Activated naive CD8-positive, alpha-beta T cell treated with anti-CD3 and anti-CD28 coated beads, Interleukin-2, amount 10 ng/mL, durations not matched to agents 7 days and 5 days (primary cell): ENCODE measurements at regions not wholly inside any gene's neighbourhood (a gene's known extent, or its start where the extent isn't known, plus 50 kb on each side); places are given as distances from the start of the nearest gene placed in this dataset.

ENCODE experiments used
- ATAC-seq: fragments of 150-1000 bp; cut with Tn5 transposase; one replicate; pipeline ENCODE4 v1.10.0; 2021; ENCODE audit warnings: low read depth, moderate library complexity
- POLR2A ChIA-PET: fragments of 350-600 bp; sonication (Branson Sonifier 250); formaldehyde crosslinking; loops from one replicate; lab custom pipeline; 2021; ENCODE audit warnings: antibody characterized with exemption; lab: Charles Lee
- DNase-seq: peaks from one replicate; pipeline ENCODE4 v3.0.0; 2021
- H3K27ac Mint-ChIP-seq: one replicate; pipeline ENCODE4 v1.8.0; 2022; ENCODE audit warnings: mild to moderate bottlenecking, mixed read lengths
- H3K27me3 Mint-ChIP-seq: one replicate; pipeline ENCODE4 v1.8.0; 2022; ENCODE audit warnings: mild to moderate bottlenecking, moderate library complexity, mixed read lengths
- H3K36me3 Mint-ChIP-seq: one replicate; pipeline ENCODE4 v1.8.0; 2021; ENCODE audit warnings: mild to moderate bottlenecking, mixed read lengths
- H3K4me1 Mint-ChIP-seq: one replicate; pipeline ENCODE4 v1.8.0; 2021; ENCODE audit warnings: mixed read lengths
- H3K4me3 Mint-ChIP-seq: one replicate; pipeline ENCODE4 v1.8.0; 2022; ENCODE audit warnings: mild to moderate bottlenecking, moderate library complexity, mixed read lengths
- H3K9me3 Mint-ChIP-seq: one replicate; pipeline ENCODE4 v1.8.0; 2021; ENCODE audit warnings: mixed read lengths

- POLR2A ChIA-PET: no interaction called here
- no peak overlapping the region for H3K27ac Mint-ChIP-seq
- H3K4me3 Mint-ChIP-seq: no peak overlapping the region
- ATAC-seq (no peak), DNase-seq (no peak)
- no peaks in the 10 kb centered on the region for H3K36me3 Mint-ChIP-seq
- H3K27me3 Mint-ChIP-seq: peaks cover 6% of the 10 kb centered on the region
- H3K4me1 Mint-ChIP-seq: no peaks in the 10 kb centered on the region
- H3K9me3 Mint-ChIP-seq: peaks cover 4% of the 10 kb centered on the region
Measured at GRCh38 chr5:113652161-113652560, 138.7 kb downstream of the YTHDC2 start.

DNA sequence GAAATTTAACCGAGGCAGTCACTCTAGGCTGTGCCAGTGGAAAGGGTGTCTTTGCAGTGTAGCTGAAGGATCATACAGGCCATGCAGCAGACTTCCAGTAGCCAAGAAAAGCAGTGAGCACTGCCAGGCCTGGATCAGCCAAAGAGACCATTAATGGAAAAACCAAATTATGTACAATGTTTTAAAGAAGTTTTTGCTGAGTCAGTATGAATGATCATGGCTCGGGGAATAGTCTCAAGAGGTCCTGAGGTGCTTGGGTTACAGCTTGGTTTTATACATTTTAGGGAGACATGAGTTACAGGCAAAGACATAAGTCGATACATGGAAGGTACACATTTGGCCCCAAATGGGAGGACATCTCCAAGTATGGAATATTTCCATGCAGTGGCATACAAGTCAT is 141.3 kb downstream of the YTHDC2 start:
- Mint-ChIP-seq H3K4me1 (no peaks in the 10 kb centered on the region), H3K4me3 (no peak overlapping the region), H3K27ac (no peak overlapping the region), H3K36me3 (no peaks in the 10 kb centered on the region), H3K9me3 (peaks cover 3% of the 10 kb centered on the region), H3K27me3 (peaks cover 2% of the 10 kb centered on the region)
- POLR2A ChIA-PET: no interaction called here
- DNase-seq: no peak
- no peak for ATAC-seq

GRCh38 chr5:113660206-113660605 is 146.7 kb downstream of the YTHDC2 start:
- DNase-seq (no peak), ATAC-seq (no peak)
- H3K4me1 Mint-ChIP-seq: no peaks in the 10 kb centered on the region
- H3K36me3 Mint-ChIP-seq: no peaks in the 10 kb centered on the region
- no peak overlapping the region for H3K4me3 Mint-ChIP-seq
- peaks cover 13% of the 10 kb centered on the region for H3K27me3 Mint-ChIP-seq
- POLR2A ChIA-PET: no interaction called here
- no peaks in the 10 kb centered on the region for H3K9me3 Mint-ChIP-seq
- no peak overlapping the region for H3K27ac Mint-ChIP-seq

GRCh38 chr5:113660706-113661250 is 147.3 kb downstream of the YTHDC2 start:
- Mint-ChIP-seq H3K4me3 (no peak overlapping the region), H3K36me3 (no peaks in the 10 kb centered on the region), H3K9me3 (no peaks in the 10 kb centered on the region), H3K4me1 (no peaks in the 10 kb centered on the region), H3K27ac (no peak overlapping the region), H3K27me3 (peaks cover 13% of the 10 kb centered on the region)
- ATAC-seq: no peak
- POLR2A ChIA-PET: no interaction called here
- DNase-seq: no peak

DNA sequence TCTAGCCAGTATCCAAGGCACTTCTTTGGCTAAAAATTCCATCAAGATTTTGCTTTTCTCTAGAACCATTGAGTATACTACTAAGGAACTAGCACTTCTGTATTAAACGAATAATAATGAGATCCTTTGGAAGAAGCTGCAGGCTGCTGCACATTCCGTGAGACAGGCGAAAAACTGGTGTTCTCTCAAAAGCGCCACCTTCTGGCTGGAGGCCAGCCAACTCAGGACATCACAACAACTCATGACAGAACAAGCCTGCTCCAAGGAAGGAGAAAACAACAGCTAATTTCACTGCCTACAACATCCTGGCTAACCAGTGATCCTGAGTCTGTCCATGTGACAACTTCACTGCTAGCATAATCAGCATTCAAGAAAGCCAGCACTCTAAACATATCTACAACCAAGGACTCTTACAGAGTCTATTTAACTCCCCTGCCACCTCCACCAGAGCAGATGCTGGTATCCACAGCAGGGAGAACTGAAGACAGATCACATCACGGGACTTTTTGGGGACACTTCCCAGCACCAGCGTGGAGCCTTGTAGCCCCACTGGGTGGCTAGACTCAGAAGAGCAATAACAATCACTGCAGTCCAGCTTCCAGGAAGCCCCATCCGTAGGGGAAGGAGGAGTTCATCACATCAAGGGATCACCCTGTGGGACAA is 150.5 kb downstream of the YTHDC2 start:
- Mint-ChIP-seq H3K27ac (no peak overlapping the region), H3K4me3 (no peak overlapping the region), H3K27me3 (peaks cover 15% of the 10 kb centered on the region), H3K9me3 (no peaks in the 10 kb centered on the region), H3K4me1 (no peaks in the 10 kb centered on the region), H3K36me3 (no peaks in the 10 kb centered on the region)
- no peak for ATAC-seq
- POLR2A ChIA-PET: no interaction called here
- DNase-seq: peak; percentile 32

DNA sequence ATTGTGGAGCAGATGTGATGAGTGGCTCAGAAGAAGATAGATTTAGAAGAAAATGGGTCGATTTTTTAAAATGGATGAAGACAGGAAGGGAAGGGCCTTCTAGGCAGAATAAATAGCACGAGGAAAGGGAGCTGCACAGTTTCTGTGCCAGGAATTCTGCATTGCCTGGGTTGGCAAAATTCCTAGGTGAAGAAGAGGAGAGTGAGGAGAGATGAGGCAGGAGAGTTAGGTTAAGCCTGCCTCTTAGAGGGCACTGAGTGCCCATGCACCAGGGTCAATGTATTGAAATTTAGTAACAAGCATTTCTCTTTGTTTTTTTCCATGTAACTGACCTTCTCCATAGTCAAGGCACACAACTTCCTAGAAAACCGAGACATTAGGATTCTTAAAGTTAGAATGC is 159.5 kb downstream of the YTHDC2 start:
- Mint-ChIP-seq H3K9me3 (peaks cover 1% of the 10 kb centered on the region), H3K27ac (no peak overlapping the region), H3K36me3 (no peaks in the 10 kb centered on the region), H3K27me3 (peaks cover 7% of the 10 kb centered on the region), H3K4me3 (no peak overlapping the region), H3K4me1 (no peaks in the 10 kb centered on the region)
- DNase-seq: no peak
- POLR2A ChIA-PET: no interaction called here
- ATAC-seq: no peak

DNA sequence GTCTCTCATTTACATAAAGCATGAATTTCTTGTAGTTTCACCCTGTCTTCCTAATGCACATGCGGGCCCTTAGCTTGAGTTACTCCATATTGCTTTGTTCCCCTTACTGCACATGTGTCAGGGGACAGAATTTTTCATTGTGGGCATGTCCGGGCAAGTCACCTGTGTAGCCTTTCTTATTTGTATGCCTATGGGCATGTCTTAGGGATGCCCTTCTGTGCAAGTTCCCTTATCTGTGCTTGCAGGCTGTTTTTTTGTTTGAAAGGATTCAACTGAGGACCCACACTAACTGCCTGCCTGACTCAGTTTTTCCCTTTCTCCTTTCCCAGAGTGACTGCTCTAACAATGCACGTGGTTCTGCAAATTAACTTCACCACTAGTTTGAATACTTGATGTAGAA is 161.7 kb downstream of the YTHDC2 start:
- H3K27me3 Mint-ChIP-seq: peaks cover 3% of the 10 kb centered on the region
- no peaks in the 10 kb centered on the region for H3K4me1 Mint-ChIP-seq
- POLR2A ChIA-PET: no interaction called here
- ATAC-seq (no peak), DNase-seq (no peak)
- peaks cover 1% of the 10 kb centered on the region for H3K9me3 Mint-ChIP-seq
- no peak overlapping the region for H3K27ac Mint-ChIP-seq
- no peak overlapping the region for H3K4me3 Mint-ChIP-seq
- no peaks in the 10 kb centered on the region for H3K36me3 Mint-ChIP-seq

- POLR2A ChIA-PET: no interaction called here
- ATAC-seq: no peak
- Mint-ChIP-seq H3K36me3 (no peaks in the 10 kb centered on the region), H3K9me3 (peaks cover 1% of the 10 kb centered on the region), H3K4me1 (no peaks in the 10 kb centered on the region), H3K27ac (no peak overlapping the region), H3K27me3 (peaks cover 3% of the 10 kb centered on the region), H3K4me3 (no peak overlapping the region)
- DNase-seq: no peak
Measured at GRCh38 chr5:113678202-113678601, 164.7 kb downstream of the YTHDC2 start.

DNA sequence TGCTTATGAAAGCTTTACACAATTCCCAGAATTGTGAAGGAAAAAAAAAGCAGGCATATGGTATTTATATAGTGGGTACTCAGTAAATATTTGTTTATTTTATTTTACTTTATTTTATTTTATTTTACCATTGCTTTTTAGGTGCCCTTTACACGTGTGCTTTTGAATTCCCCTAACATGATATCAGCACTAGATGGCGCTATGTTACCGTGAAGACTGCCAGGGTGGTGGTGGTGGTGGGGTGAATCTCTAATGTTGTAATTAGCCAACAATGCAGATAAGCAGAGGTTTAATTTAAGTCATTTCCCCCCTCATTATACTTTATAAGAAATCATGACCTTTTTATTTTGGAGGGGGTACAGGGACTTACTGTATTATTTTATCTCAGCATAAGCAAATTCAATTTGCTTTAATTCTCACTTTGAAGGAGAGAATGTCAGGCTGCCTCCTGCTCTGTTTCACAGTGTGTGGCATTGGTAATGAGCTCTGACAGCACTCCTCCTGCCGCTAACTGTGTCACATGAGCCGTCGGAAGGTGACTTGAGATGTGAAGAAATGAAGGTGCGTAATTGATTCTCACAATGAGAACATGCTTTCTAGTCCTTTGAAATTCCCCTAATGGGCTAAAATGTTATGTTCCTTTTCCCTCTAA is 165.6 kb downstream of the YTHDC2 start:
- no peak for DNase-seq
- peaks cover 1% of the 10 kb centered on the region for H3K9me3 Mint-ChIP-seq
- no peak overlapping the region for H3K4me3 Mint-ChIP-seq
- H3K27ac Mint-ChIP-seq: no peak overlapping the region
- H3K27me3 Mint-ChIP-seq: peaks cover 1% of the 10 kb centered on the region
- POLR2A ChIA-PET: no interaction called here
- no peak for ATAC-seq
- no peaks in the 10 kb centered on the region for H3K4me1 Mint-ChIP-seq
- no peaks in the 10 kb centered on the region for H3K36me3 Mint-ChIP-seq

- Mint-ChIP-seq H3K36me3 (no peaks in the 10 kb centered on the region), H3K4me1 (no peaks in the 10 kb centered on the region)
- POLR2A ChIA-PET: no interaction called here
Measured at GRCh38 chr5:113680534-113680933, 167.0 kb downstream of the YTHDC2 start.

GRCh38 chr5:113682497-113683136 is 169.1 kb downstream of the YTHDC2 start:
- no peak overlapping the region for H3K4me3 Mint-ChIP-seq
- H3K27me3 Mint-ChIP-seq: peaks cover 2% of the 10 kb centered on the region
- POLR2A ChIA-PET: interaction anchor here (0.6 kb wide), 1 partner anchor 117 kb away, joined by 4 read pairs; no protein-coding TSS in a partner anchor
- DNase-seq (no peak), ATAC-seq (no peak)
- no peak overlapping the region for H3K27ac Mint-ChIP-seq
- H3K36me3 Mint-ChIP-seq: no peaks in the 10 kb centered on the region
- H3K9me3 Mint-ChIP-seq: no peaks in the 10 kb centered on the region
- H3K4me1 Mint-ChIP-seq: no peaks in the 10 kb centered on the region

More at GRCh38 chr5:113680534-113680933, 167.0 kb downstream of the YTHDC2 start:
- ATAC-seq (no peak), DNase-seq (no peak)
- Mint-ChIP-seq H3K27ac (no peak overlapping the region), H3K4me3 (no peak overlapping the region), H3K27me3 (no peaks in the 10 kb centered on the region), H3K9me3 (no peaks in the 10 kb centered on the region)

DNA sequence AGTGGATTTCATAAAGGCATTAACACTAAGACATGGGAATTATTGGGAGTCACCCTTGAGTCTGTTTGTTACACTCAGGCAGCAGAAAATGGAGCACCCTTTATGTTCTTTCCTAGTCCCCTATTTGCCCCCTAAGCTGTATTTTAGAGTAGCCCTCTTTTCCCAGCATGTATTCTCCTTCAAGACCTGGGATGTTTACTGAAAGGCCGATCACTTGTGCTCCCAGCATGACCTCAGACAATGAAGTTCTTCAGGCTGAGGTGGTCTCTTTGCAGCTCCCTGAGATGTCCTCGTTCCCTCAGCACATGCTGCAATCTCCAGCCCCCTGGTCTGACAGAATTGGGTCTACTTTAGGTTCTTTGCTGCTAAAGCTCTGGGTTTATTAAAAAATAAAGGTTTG is 169.7 kb downstream of the YTHDC2 start:
- no peaks in the 10 kb centered on the region for H3K4me1 Mint-ChIP-seq
- H3K27ac Mint-ChIP-seq: no peak overlapping the region
- POLR2A ChIA-PET: no interaction called here
- H3K36me3 Mint-ChIP-seq: no peaks in the 10 kb centered on the region
- H3K9me3 Mint-ChIP-seq: no peaks in the 10 kb centered on the region
- H3K27me3 Mint-ChIP-seq: peaks cover 2% of the 10 kb centered on the region
- ATAC-seq (no peak), DNase-seq (no peak)
- no peak overlapping the region for H3K4me3 Mint-ChIP-seq

GRCh38 chr5:113686599-113686998 is 173.1 kb downstream of the YTHDC2 start:
- Mint-ChIP-seq H3K9me3 (no peaks in the 10 kb centered on the region), H3K27ac (no peak overlapping the region), H3K27me3 (peaks cover 10% of the 10 kb centered on the region), H3K4me3 (no peak overlapping the region), H3K36me3 (no peaks in the 10 kb centered on the region), H3K4me1 (no peaks in the 10 kb centered on the region)
- ATAC-seq (no peak), DNase-seq (no peak)
- POLR2A ChIA-PET: no interaction called here

DNA sequence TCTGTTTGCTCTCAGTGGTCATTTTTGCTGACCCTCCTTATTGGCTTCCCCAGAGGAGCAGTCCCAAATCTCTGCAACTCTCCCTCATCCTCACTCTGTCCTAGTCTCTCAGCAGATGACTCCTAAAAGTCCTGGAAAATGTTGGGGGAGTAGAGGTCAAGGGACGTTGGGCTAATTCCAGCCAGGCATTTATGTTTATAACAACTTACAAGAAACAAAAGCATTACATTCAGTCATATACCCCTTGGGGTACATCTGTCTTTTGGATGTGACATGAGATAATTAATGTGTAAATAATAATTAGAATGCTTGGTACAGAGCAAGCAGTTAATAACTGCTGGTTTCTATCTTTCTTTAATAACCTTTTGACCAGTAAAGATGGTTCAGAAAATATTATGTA is 176.2 kb downstream of the YTHDC2 start:
- no peak for DNase-seq
- POLR2A ChIA-PET: no interaction called here
- H3K27me3 Mint-ChIP-seq: peaks cover 41% of the 10 kb centered on the region
- no peaks in the 10 kb centered on the region for H3K36me3 Mint-ChIP-seq
- no peak overlapping the region for H3K4me3 Mint-ChIP-seq
- ATAC-seq: no peak
- no peak overlapping the region for H3K27ac Mint-ChIP-seq
- H3K9me3 Mint-ChIP-seq: no peaks in the 10 kb centered on the region
- no peaks in the 10 kb centered on the region for H3K4me1 Mint-ChIP-seq
